ENCODE measurements at regions not wholly inside any gene's neighbourhood (a gene's known extent, or its start where the extent isn't known, plus 50 kb on each side); places are given as distances from the start of the nearest gene placed in this dataset.

DNA sequence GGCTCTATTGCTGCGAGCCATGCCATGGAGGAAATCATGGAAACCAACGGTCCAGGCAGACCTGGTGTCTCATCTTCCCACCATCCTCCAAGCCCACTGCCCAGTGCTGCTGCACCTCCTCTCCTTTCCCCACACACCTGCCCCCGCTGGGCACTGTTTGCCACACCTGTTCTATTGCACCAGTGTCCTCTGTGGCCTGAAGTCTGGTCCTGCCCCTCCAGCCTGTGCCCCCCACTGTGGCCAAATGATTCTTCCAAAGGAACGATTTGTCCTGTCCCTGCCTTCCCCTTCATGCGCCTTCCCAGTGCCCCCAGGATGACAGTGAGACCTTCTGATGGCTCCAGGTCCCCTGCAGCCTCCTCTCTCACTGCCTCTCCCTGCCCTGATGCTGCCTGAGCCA lies 101.9 kb upstream of the TWIST2 start:
- H3K9me3 Mint-ChIP-seq (ENCODE audit: low read depth), result peaks cover 27% of the 10 kb centered on the region
- H3K36me3 Mint-ChIP-seq (ENCODE audit: low read depth), result peaks cover 4% of the 10 kb centered on the region
- TF ChIP-seq, protein P1, sequence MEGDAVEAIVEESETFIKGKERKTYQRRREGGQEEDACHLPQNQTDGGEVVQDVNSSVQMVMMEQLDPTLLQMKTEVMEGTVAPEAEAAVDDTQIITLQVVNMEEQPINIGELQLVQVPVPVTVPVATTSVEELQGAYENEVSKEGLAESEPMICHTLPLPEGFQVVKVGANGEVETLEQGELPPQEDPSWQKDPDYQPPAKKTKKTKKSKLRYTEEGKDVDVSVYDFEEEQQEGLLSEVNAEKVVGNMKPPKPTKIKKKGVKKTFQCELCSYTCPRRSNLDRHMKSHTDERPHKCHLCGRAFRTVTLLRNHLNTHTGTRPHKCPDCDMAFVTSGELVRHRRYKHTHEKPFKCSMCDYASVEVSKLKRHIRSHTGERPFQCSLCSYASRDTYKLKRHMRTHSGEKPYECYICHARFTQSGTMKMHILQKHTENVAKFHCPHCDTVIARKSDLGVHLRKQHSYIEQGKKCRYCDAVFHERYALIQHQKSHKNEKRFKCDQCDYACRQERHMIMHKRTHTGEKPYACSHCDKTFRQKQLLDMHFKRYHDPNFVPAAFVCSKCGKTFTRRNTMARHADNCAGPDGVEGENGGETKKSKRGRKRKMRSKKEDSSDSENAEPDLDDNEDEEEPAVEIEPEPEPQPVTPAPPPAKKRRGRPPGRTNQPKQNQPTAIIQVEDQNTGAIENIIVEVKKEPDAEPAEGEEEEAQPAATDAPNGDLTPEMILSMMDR (IDR thresholded peaks at IDR 0.05), result no peak
- no peak overlapping the region for H3K4me3 Mint-ChIP-seq (ENCODE audit: unreplicated experiment)
- H3K4me1 Mint-ChIP-seq (ENCODE audit: low read depth), result no peaks in the 10 kb centered on the region
- no peak overlapping the region for H3K27ac Mint-ChIP-seq (ENCODE audit: unreplicated experiment)
- H3K27me3 Mint-ChIP-seq (ENCODE audit: low read depth), result peaks cover 11% of the 10 kb centered on the region
- DNase-seq (ENCODE audit: low spot score), result no peak

DNA sequence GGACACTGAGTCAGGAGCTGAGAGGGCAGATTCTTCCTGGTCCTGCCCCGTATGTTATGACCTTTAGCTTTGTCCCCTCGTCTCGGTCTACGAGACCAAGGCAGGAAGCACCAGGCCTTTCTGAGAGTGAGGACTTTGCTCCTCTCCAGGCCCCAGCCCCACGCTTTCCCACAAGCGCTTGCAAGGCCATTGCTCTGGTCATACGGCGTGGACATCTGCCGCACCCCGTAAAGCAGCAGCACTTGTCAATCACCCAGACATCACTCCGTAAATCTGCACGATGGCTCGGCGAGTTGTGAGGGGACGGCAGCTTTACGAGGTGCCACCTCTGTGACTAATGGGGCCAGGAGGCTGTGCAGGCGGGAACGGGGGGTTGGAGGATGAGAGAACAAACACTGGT lies 100.8 kb upstream of the TWIST2 start:
- TF ChIP-seq, protein P1 (IDR thresholded peaks at IDR 0.05), result no peak

DNA sequence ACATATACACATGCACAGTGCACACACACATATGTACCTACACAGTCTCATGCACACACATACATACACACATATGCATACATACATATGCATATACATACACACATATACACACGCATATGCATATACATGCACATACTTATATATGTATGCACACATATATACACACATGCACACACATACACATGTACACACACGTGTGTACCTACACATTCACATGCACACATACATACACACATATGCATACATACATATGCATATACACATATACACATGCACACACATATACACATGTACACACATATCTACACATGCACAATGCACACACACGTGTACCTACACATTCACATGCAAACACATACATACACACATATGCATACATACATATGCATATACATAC lies 100.3 kb upstream of the TWIST2 start:
- no peak for DNase-seq (ENCODE audit: low spot score)
- peaks cover 29% of the 10 kb centered on the region for H3K9me3 Mint-ChIP-seq (ENCODE audit: low read depth)
- no peak overlapping the region for H3K4me3 Mint-ChIP-seq (ENCODE audit: unreplicated experiment)
- peaks cover 11% of the 10 kb centered on the region for H3K27me3 Mint-ChIP-seq (ENCODE audit: low read depth)
- H3K36me3 Mint-ChIP-seq (ENCODE audit: low read depth), result peaks cover 4% of the 10 kb centered on the region
- no peaks in the 10 kb centered on the region for H3K4me1 Mint-ChIP-seq (ENCODE audit: low read depth)
- no peak overlapping the region for H3K27ac Mint-ChIP-seq (ENCODE audit: unreplicated experiment)
- TF ChIP-seq, protein P1 (IDR thresholded peaks at IDR 0.05), result no peak

More for the DNA sequence above, 100.8 kb upstream of the TWIST2 start:
- H3K9me3 Mint-ChIP-seq (ENCODE audit: low read depth), result peaks cover 29% of the 10 kb centered on the region
- no peak overlapping the region for H3K4me3 Mint-ChIP-seq (ENCODE audit: unreplicated experiment)
- no peaks in the 10 kb centered on the region for H3K4me1 Mint-ChIP-seq (ENCODE audit: low read depth)
- no peak for DNase-seq (ENCODE audit: low spot score)
- peaks cover 4% of the 10 kb centered on the region for H3K36me3 Mint-ChIP-seq (ENCODE audit: low read depth)
- H3K27me3 Mint-ChIP-seq (ENCODE audit: low read depth), result peaks cover 11% of the 10 kb centered on the region
- H3K27ac Mint-ChIP-seq (ENCODE audit: unreplicated experiment), result no peak overlapping the region

DNA sequence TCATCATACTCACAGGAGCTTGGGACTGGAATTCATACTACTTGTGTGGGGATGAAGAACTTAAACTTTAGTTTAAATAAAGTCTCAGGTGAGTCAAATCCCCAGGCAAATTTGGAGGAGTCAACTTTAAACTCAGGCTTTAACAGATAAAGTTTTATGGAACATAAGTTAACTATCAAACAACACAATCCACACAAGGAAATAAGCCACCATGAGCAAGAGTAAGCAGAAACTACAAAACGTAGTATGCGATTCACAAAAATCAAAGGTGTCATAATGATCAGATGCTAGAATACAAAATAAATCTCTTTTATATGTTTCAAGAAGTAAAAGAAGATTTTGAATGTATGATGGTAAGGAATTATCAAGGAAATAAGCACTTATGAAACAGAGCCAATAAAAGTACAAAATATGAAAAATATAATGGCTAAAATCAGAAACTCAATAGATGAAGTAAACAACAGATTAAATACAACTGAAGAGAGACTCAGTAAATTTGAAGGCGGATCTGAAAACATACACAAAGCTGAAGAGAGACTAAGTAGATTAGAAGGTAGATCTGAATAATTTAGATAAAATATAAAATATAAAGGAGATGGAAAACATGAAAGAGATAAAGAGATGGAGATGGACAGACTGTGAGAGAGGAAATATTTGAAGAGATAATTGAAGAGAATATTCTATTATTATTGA lies 97.5 kb upstream of the TWIST2 start:
- Mint-ChIP-seq H3K27me3 (ENCODE audit: low read depth) (peaks cover 13% of the 10 kb centered on the region), H3K36me3 (ENCODE audit: low read depth) (peaks cover 4% of the 10 kb centered on the region), H3K9me3 (ENCODE audit: low read depth) (peaks cover 22% of the 10 kb centered on the region), H3K27ac (ENCODE audit: unreplicated experiment) (no peak overlapping the region), H3K4me3 (ENCODE audit: unreplicated experiment) (no peak overlapping the region), H3K4me1 (ENCODE audit: low read depth) (no peaks in the 10 kb centered on the region)
- DNase-seq (ENCODE audit: low spot score), result no peak
- TF ChIP-seq, protein P1 (IDR thresholded peaks at IDR 0.05), result no peak

GRCh38 chr2:238754259-238754658 lies 93.6 kb upstream of the TWIST2 start:
- H3K27me3 Mint-ChIP-seq (ENCODE audit: low read depth), result peaks cover 23% of the 10 kb centered on the region
- DNase-seq (ENCODE audit: low spot score), result no peak
- no peak overlapping the region for H3K27ac Mint-ChIP-seq (ENCODE audit: unreplicated experiment)
- no peak overlapping the region for H3K4me3 Mint-ChIP-seq (ENCODE audit: unreplicated experiment)
- H3K4me1 Mint-ChIP-seq (ENCODE audit: low read depth), result no peaks in the 10 kb centered on the region
- H3K36me3 Mint-ChIP-seq (ENCODE audit: low read depth), result peaks cover 3% of the 10 kb centered on the region
- peaks cover 22% of the 10 kb centered on the region for H3K9me3 Mint-ChIP-seq (ENCODE audit: low read depth)
- TF ChIP-seq, protein P1 (IDR thresholded peaks at IDR 0.05), result no peak
